GM12892 (cell line): ENCODE measurements at regions not wholly inside any gene's neighbourhood (a gene's known extent, or its start where the extent isn't known, plus 50 kb on each side); places are given as distances from the start of the nearest gene placed in this dataset.

ENCODE experiments used
- DNase-seq: peaks from one replicate; pipeline ENCODE4 v3.0.0; 2011; ENCODE audit not compliant: insufficient read length
- FAIRE-seq: peaks from 2 replicates; lab custom pipeline; 2011; peaks lifted over from hg19 to GRCh38; lab: Jason Lieb, UNC
- POLR2A ChIP-seq: IDR thresholded peaks from 2 replicates; pipeline ENCODE4 v1.6.1; 2011; ENCODE audit warnings: low read depth, low read length, control low read depth
- POLR2AphosphoS5 ChIP-seq: IDR thresholded peaks from 2 replicates; pipeline ENCODE4 v1.6.1; 2011; ENCODE audit warnings: low read depth, low read length, control low read depth
- TAF1 ChIP-seq: IDR thresholded peaks from 2 replicates; pipeline ENCODE4 v1.6.1; 2011; ENCODE audit warnings: low read depth, mild to moderate bottlenecking, control low read depth, low read length, borderline replicate concordance

GRCh38 chr11:69348414-69349235, 54.7 kb downstream of the MYEOV start:
- FAIRE-seq (no peak), DNase-seq (no peak)
- no peak for TF ChIP-seq TAF1
- no peak for TF ChIP-seq POLR2A
- TF ChIP-seq POLR2AphosphoS5, result no peak

- FAIRE-seq, result no peak
Observed at GRCh38 chr11:69350040-69350439, 56.1 kb downstream of the MYEOV start.

GRCh38 chr11:69350596-69350995, 56.6 kb downstream of the MYEOV start:
- TF ChIP-seq POLR2AphosphoS5 (no peak), POLR2A (no peak), TAF1 (no peak)
- no peak for DNase-seq
- FAIRE-seq, result no peak

More at GRCh38 chr11:69350040-69350439, 56.1 kb downstream of the MYEOV start:
- DNase-seq, result no peak
- TF ChIP-seq TAF1 (no peak), POLR2A (no peak), POLR2AphosphoS5 (no peak)

GRCh38 chr11:69351460-69351859, 57.5 kb downstream of the MYEOV start:
- FAIRE-seq (no peak), DNase-seq (no peak)
- TF ChIP-seq POLR2AphosphoS5 (no peak), POLR2A (no peak), TAF1 (no peak)

GRCh38 chr11:69352166-69352565, 58.2 kb downstream of the MYEOV start:
- no peak for FAIRE-seq
- no peak for TF ChIP-seq POLR2AphosphoS5
- TF ChIP-seq TAF1, result no peak
- TF ChIP-seq POLR2A, result no peak
- no peak for DNase-seq

- DNase-seq, result no peak
- TF ChIP-seq TAF1 (no peak), POLR2AphosphoS5 (no peak), POLR2A (no peak)
- FAIRE-seq, result no peak
Observed at GRCh38 chr11:69352715-69353319, 58.9 kb downstream of the MYEOV start.

GRCh38 chr11:69353696-69354544, 60.0 kb downstream of the MYEOV start:
- FAIRE-seq, result no peak
- DNase-seq, result no peak
- TF ChIP-seq POLR2AphosphoS5 (no peak), TAF1 (no peak), POLR2A (no peak)

- DNase-seq, result no peak
- no peak for FAIRE-seq
- TF ChIP-seq TAF1 (no peak), POLR2A (no peak), POLR2AphosphoS5 (no peak)
Observed at GRCh38 chr11:69354545-69354897, 60.6 kb downstream of the MYEOV start.

- DNase-seq, result no peak
- no peak for FAIRE-seq
- TF ChIP-seq POLR2AphosphoS5, result no peak
- TF ChIP-seq TAF1, result no peak
- no peak for TF ChIP-seq POLR2A
Observed at GRCh38 chr11:69355346-69355940, 61.5 kb downstream of the MYEOV start.

GRCh38 chr11:69355959-69356702, 62.2 kb downstream of the MYEOV start:
- no peak for FAIRE-seq
- DNase-seq, result no peak
- TF ChIP-seq POLR2AphosphoS5 (no peak), TAF1 (no peak), POLR2A (no peak)
